Adrenal gland (tissue), 9 donors: ENCODE measurements at regions not wholly inside any gene's neighbourhood (a gene's known extent, or its start where the extent isn't known, plus 50 kb on each side); places are given as distances from the start of the nearest gene placed in this dataset.

ENCODE experiments used
- DNase-seq, 7 donors: peaks; one replicate each; pipeline ENCODE4 v3.0.0-alpha.2; 2019 to 2020
- H3K27ac ChIP-seq, 5 donors: fragments of 200-600 bp; sonication (generic) in 4 of 5; 1 replicate in 3 of 5; 2 replicates in 2 of 5; pipeline versions ENCODE4 v1.5.1 to v1.8.0; 2016 to 2020; ENCODE audit warnings: mild to moderate bottlenecking in 1 of 5
- H3K27me3 ChIP-seq: fragments of 200-600 bp; 2 replicates; pipeline ENCODE4 v1.8.0; 2021
- H3K36me3 ChIP-seq, 2 donors: fragments of 200-600 bp; replicated peaks in 1 of 2; 1 replicate in 1 of 2; 2 replicates in 1 of 2; pipeline versions ENCODE4 v1.5.1 to v1.8.0; 2018 to 2022
- H3K4me1 ChIP-seq, 2 donors: fragments of 200-600 bp; replicated peaks in 1 of 2; 1 replicate in 1 of 2; 2 replicates in 1 of 2; pipeline versions ENCODE4 v1.5.1 to v1.8.0; 2018 to 2021
- H3K4me3 ChIP-seq, 4 donors: fragments of 200-600 bp; sonication (generic) in 3 of 4; one replicate each; pipeline ENCODE4 v1.5.1; 2016 to 2018
- H3K9me3 ChIP-seq, 3 donors: fragments of 200-600 bp; sonication (generic) in 1 of 3; replicated peaks in 1 of 3; 1 replicate in 2 of 3; 2 replicates in 1 of 3; pipeline versions ENCODE4 v1.5.1 to v1.8.0; 2016 to 2021
- POLR2A ChIP-seq, 2 donors: fragments of 450-650 bp; IDR thresholded peaks; one replicate each; pipeline ENCODE4 v1.6.1; 2017; ENCODE audit warnings: antibody characterized with exemption in 2 of 2, mild to moderate bottlenecking in 2 of 2, moderate library complexity in 1 of 2
- WGBS, 4 donors: extraction: QIAGEN DNeasy Blood & Tissue Kit in 2 of 4; methylation state at CpG; one replicate each; pipeline versions ENCODE4 v1.1.5 to v1.1.7; 2013 to 2017; 5-methylcytosine and 5-hydroxymethylcytosine counted together
- intact Hi-C, 2 donors: fragments of 100-400 bp; cut with DNase I; formaldehyde crosslinking; loops; one replicate each; pipeline versions ENCODE4 v1.14.1 to v1.15.0; 2022 to 2023
- TF ChIP-seq, protein P1 (sequence below), 6 experiments: fragments of 450-650 bp in 4 of 6; fragments of 200-600 bp in 2 of 6; sonication (generic) in 1 of 6; IDR thresholded peaks; 1 replicate in 5 of 6; 2 replicates in 1 of 6; pipeline versions ENCODE4 v1.5.1 to v1.8.0; 2016 to 2021; ENCODE audit warnings: antibody characterized with exemption in 6 of 6, mild to moderate bottlenecking in 2 of 6, moderate library complexity in 1 of 6
- donor health status: healthy with polysubstance abuse.
- donor health status: Bipolar disorder and iron deficiency.
- donor health status: DM: yes; HTN: yes; CAD: no.
- donor health status: DM: no; HTN: no; CAD: no.
- donor health status: DM: no; HTN: no; CAD: no.

- Histone ChIP-seq H3K4me1 (peaks cover 0 to 1% of the 10 kb centered on the region in 2 donors), H3K27me3 (no peaks in the 10 kb centered on the region), H3K9me3 (no peaks in the 10 kb centered on the region), H3K4me3 (no peak overlapping the region), H3K36me3 (no peaks in the 10 kb centered on the region), H3K27ac (no peak overlapping the region)
- no peak for DNase-seq
- 61 to 74% (median 67%) methylated on average over 4 of the region's 4 CpGs for WGBS, 4 donors
- TF ChIP-seq POLR2A (IDR thresholded peaks at IDR 0.05), result no peak
- TF ChIP-seq, protein P1, sequence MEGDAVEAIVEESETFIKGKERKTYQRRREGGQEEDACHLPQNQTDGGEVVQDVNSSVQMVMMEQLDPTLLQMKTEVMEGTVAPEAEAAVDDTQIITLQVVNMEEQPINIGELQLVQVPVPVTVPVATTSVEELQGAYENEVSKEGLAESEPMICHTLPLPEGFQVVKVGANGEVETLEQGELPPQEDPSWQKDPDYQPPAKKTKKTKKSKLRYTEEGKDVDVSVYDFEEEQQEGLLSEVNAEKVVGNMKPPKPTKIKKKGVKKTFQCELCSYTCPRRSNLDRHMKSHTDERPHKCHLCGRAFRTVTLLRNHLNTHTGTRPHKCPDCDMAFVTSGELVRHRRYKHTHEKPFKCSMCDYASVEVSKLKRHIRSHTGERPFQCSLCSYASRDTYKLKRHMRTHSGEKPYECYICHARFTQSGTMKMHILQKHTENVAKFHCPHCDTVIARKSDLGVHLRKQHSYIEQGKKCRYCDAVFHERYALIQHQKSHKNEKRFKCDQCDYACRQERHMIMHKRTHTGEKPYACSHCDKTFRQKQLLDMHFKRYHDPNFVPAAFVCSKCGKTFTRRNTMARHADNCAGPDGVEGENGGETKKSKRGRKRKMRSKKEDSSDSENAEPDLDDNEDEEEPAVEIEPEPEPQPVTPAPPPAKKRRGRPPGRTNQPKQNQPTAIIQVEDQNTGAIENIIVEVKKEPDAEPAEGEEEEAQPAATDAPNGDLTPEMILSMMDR (IDR thresholded peaks at IDR 0.05), result no peak
- intact Hi-C loops, result no loop called here
Observed at GRCh38 chr6:40953486-40953885, 85.5 kb downstream of the UNC5CL start.

DNA sequence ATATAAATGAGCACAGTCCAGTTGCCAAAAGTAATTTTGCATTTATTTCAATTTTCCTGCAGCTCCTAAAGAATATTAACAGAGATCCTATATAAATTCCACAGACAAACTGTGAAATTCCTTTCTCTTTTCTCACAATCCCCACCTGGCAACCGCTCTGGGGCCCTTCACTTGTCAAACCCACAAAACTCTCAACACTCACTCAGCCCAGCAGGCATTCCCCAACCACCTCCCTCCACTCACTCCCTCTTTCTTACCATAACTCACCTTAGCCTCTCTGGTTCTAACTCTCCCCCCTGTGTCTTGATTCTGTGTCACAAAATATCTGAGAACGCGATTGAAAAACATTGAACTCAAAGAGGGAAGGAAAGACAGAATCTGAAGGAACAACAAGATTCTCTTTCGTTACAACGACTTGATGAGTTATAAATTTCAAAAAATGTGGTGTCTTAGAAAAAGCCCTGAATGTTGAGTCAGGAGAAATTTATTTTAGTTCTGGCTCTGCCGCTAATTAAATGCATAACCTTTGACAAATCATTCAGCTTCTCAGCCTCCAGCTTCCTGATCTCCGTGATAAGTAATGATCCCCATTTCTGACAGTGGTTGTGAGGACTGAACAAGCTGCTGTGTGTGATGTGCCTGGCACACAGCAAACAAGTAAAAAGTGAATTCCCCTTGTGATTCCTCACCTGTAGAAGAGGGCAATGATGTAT lies 87.9 kb downstream of the UNC5CL start:
- WGBS, 4 donors, result 64 to 74% (median 68%) methylated on average over 7 of the region's 7 CpGs

GRCh38 chr6:40948570-40948969 lies 90.5 kb downstream of the UNC5CL start:
- Histone ChIP-seq H3K9me3 (no peaks in the 10 kb centered on the region), H3K36me3 (no peaks in the 10 kb centered on the region), H3K4me3 (no peak overlapping the region), H3K4me1 (peaks cover 0 to 5% of the 10 kb centered on the region in 2 donors), H3K27ac (no peak overlapping the region), H3K27me3 (no peaks in the 10 kb centered on the region)
- intact Hi-C loops, result no loop called here
- no peak for DNase-seq
- WGBS, 4 donors, result 86 to 97% (median 96%) methylated on average over 3 of the region's 3 CpGs
- no peak for TF ChIP-seq POLR2A (IDR thresholded peaks at IDR 0.05)
- TF ChIP-seq, protein P1 (IDR thresholded peaks at IDR 0.05), result no peak

More for the DNA sequence above, 87.9 kb downstream of the UNC5CL start:
- Histone ChIP-seq H3K36me3 (no peaks in the 10 kb centered on the region), H3K27ac (no peak overlapping the region), H3K27me3 (no peaks in the 10 kb centered on the region), H3K9me3 (no peaks in the 10 kb centered on the region), H3K4me3 (no peak overlapping the region), H3K4me1 (peaks cover 0 to 5% of the 10 kb centered on the region in 2 donors)
- intact Hi-C loops, result no loop called here
- no peak for DNase-seq
- no peak for TF ChIP-seq POLR2A (IDR thresholded peaks at IDR 0.05)
- TF ChIP-seq, protein P1 (IDR thresholded peaks at IDR 0.05), result no peak

GRCh38 chr6:40947876-40948526 lies 91.0 kb downstream of the UNC5CL start:
- Histone ChIP-seq H3K4me3 (no peak overlapping the region), H3K9me3 (no peaks in the 10 kb centered on the region), H3K27ac (no peak overlapping the region), H3K27me3 (no peaks in the 10 kb centered on the region), H3K4me1 (peaks cover 0 to 5% of the 10 kb centered on the region in 2 donors), H3K36me3 (no peaks in the 10 kb centered on the region)
- TF ChIP-seq, protein P1 (IDR thresholded peaks at IDR 0.05), result no peak
- TF ChIP-seq POLR2A (IDR thresholded peaks at IDR 0.05), result no peak
- WGBS, 4 donors, result 69 to 79% (median 78%) methylated on average over 2 of the region's 2 CpGs
- DNase-seq, result no peak
- intact Hi-C loops, result no loop called here
